Ishikawa (cell line): ENCODE measurements at regions not wholly inside any gene's neighbourhood (a gene's known extent, or its start where the extent isn't known, plus 50 kb on each side); places are given as distances from the start of the nearest gene placed in this dataset.

Experiments
- CREB1 ChIP-seq: IDR thresholded peaks from 2 replicates; pipeline ENCODE4 v1.6.1; 2012; ENCODE audit warnings: low read depth
- FOXM1 ChIP-seq: IDR thresholded peaks from 2 replicates; pipeline ENCODE4 v1.6.1; 2012; ENCODE audit warnings: low read depth, borderline replicate concordance
- MAX ChIP-seq: IDR thresholded peaks from 2 replicates; pipeline ENCODE4 v1.6.1; 2012
- NFIC ChIP-seq: IDR thresholded peaks from 2 replicates; pipeline ENCODE4 v1.6.1; 2012
- RAD21 ChIP-seq: IDR thresholded peaks from 2 replicates; pipeline ENCODE4 v1.6.1; 2012; ENCODE audit warnings: low read depth
- TAF1 ChIP-seq: IDR thresholded peaks from 2 replicates; pipeline ENCODE4 v1.6.1; 2012; ENCODE audit warnings: low read depth, mild to moderate bottlenecking
- TF ChIP-seq, protein P1 (sequence below): IDR thresholded peaks from 2 replicates; pipeline ENCODE4 v1.6.1; 2012

DNA sequence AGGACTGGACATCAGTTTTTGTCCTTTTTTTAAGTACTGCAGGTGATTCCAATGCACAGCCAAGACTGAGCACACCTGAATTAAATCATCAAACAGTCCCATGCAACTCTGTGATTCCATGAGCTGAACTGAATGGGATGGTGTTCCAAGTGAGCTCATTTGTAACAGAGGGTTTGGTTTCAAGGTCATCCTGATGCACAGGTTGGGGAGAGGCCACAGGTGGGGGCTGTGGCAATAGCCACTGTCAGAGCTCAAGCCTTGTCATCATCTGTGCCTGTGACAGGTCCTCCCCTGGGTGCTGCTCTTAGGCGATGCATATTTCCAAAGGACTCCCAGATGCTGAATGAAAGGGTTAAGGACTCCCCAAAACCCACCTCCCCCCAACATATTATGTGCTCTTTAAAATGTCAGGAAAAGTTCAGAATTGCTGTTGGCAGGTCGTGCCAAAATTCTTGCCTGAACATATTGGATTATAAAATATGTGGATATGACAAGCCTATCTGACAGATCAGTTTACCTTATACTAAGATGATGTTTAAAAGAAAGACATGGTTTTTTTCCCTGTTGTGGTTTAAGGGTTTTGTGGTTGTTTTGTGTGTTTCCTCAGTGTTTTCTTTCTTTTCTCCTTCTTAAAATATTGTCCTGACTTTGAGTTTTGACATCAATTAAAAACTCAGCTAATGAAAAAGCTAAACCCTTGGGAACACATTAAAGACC is 263.5 kb upstream of the SIX2 start:
- TF ChIP-seq FOXM1 (no peak), NFIC (no peak), CREB1 (no peak), MAX (no peak), RAD21 (no peak), TAF1 (no peak)
- TF ChIP-seq, protein P1, sequence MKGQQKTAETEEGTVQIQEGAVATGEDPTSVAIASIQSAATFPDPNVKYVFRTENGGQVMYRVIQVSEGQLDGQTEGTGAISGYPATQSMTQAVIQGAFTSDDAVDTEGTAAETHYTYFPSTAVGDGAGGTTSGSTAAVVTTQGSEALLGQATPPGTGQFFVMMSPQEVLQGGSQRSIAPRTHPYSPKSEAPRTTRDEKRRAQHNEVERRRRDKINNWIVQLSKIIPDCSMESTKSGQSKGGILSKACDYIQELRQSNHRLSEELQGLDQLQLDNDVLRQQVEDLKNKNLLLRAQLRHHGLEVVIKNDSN: no peak
